IMR-90 (cell line): ENCODE measurements at regions not wholly inside any gene's neighbourhood (a gene's known extent, or its start where the extent isn't known, plus 50 kb on each side); places are given as distances from the start of the nearest gene placed in this dataset.

Source experiments
- ATAC-seq: fragments of 200-7000 bp; cut with Tn5 transposase; 2 replicates; pipeline ENCODE4 v1.9.1; 2020; ENCODE audit warnings: low read depth, mild to moderate bottlenecking, moderate library complexity
- BruUV-seq: library from RNA; stranded (reverse); fragments of 400-500 nt; replicated peaks from 2 replicates; lab custom pipeline; 2021; lab: Mats Ljungman, UMichigan
- CTCF ChIA-PET: fragments of 300-600 bp; formaldehyde crosslinking; extraction: SDS; loops from one replicate; lab custom pipeline; 2021; ENCODE audit warnings: antibody characterized with exemption; lab: Yijun Ruan, JAX
- POLR2A ChIA-PET: fragments of 300-600 bp; sonication (Branson Sonifier 250); formaldehyde crosslinking; loops from one replicate; lab custom pipeline; 2022; ENCODE audit warnings: antibody characterized with exemption; ENCODE audit not compliant: unreplicated experiment; lab: Charles Lee
- DNase-seq: peaks from one replicate; pipeline ENCODE4 v3.0.0; 2013
- H2AFZ ChIP-seq: replicated peaks from 2 replicates; pipeline ENCODE3; 2013; ENCODE audit warnings: low read length, mild to moderate bottlenecking; ENCODE audit not compliant: poor library complexity
- H2AK5ac ChIP-seq: 2 replicates; pipeline ENCODE4 v1.6.1; 2013; ENCODE audit warnings: low read depth, low read length, inconsistent platforms
- H2AK9ac ChIP-seq: replicated peaks from 2 replicates; pipeline ENCODE3; 2013; ENCODE audit warnings: mild to moderate bottlenecking, low read depth, low read length, moderate library complexity; ENCODE audit not compliant: poor library complexity
- H2BK120ac ChIP-seq: 2 replicates; pipeline ENCODE4 v1.6.1; 2013; ENCODE audit warnings: low read depth, low read length, inconsistent platforms
- H2BK15ac ChIP-seq: 3 replicates; pipeline ENCODE4 v1.6.1; 2013; ENCODE audit warnings: low read depth, low read length, inconsistent platforms
- H2BK20ac ChIP-seq: 2 replicates; pipeline ENCODE4 v1.6.1; 2013; ENCODE audit warnings: low read depth, mild to moderate bottlenecking, inconsistent platforms, low read length, moderate library complexity
- H2BK5ac ChIP-seq: 2 replicates; pipeline ENCODE4 v1.6.1; 2013; ENCODE audit warnings: mild to moderate bottlenecking, low read depth, low read length, inconsistent platforms; ENCODE audit not compliant: poor library complexity, severe bottlenecking
- H3K14ac ChIP-seq: replicated peaks from 2 replicates; pipeline ENCODE4 v1.6.1; 2013; ENCODE audit warnings: low read depth, low read length, inconsistent platforms
- H3K18ac ChIP-seq: 2 replicates; pipeline ENCODE4 v1.6.1; 2013; ENCODE audit warnings: low read depth, low read length, control low read depth
- H3K23ac ChIP-seq: 2 replicates; pipeline ENCODE4 v1.6.1; 2013; ENCODE audit warnings: low read depth, low read length, inconsistent platforms
- H3K27ac ChIP-seq: 2 replicates; pipeline ENCODE4 v1.5.1; 2013; ENCODE audit warnings: mild to moderate bottlenecking, control low read depth, low read length; ENCODE audit not compliant: insufficient read depth
- H3K27me3 ChIP-seq: 2 replicates; pipeline ENCODE4 v1.6.1; 2013; ENCODE audit warnings: low read length; ENCODE audit not compliant: control insufficient read depth, insufficient read depth
- H3K36me3 ChIP-seq: 2 replicates; pipeline ENCODE4 v1.6.1; 2013; ENCODE audit warnings: low read length, mixed read lengths; ENCODE audit not compliant: control insufficient read depth, insufficient read depth
- H3K4ac ChIP-seq: 2 replicates; pipeline ENCODE4 v1.6.1; 2013; ENCODE audit warnings: low read depth, low read length, inconsistent platforms
- H3K4me1 ChIP-seq: 2 replicates; pipeline ENCODE4 v1.6.1; 2013; ENCODE audit warnings: low read length, mixed read lengths; ENCODE audit not compliant: control insufficient read depth, insufficient read depth
- H3K4me2 ChIP-seq: 2 replicates; pipeline ENCODE4 v1.6.1; 2013; ENCODE audit warnings: low read depth, mild to moderate bottlenecking, control low read depth, low read length, moderate library complexity
- H3K4me3 ChIP-seq: 2 replicates; pipeline ENCODE4 v1.5.1; 2013; ENCODE audit warnings: low read depth, mild to moderate bottlenecking, control low read depth, low read length, moderate library complexity; ENCODE audit not compliant: insufficient read depth
- H3K56ac ChIP-seq: 2 replicates; pipeline ENCODE4 v1.6.1; 2013; ENCODE audit warnings: low read length, inconsistent platforms; ENCODE audit not compliant: insufficient read depth; ENCODE audit errors: extremely low read depth
- H3K79me1 ChIP-seq, 2 experiments: 2 replicates each; pipeline ENCODE4 v1.6.1; 2013; ENCODE audit warnings: low read length in 2 of 2, inconsistent platforms in 1 of 2, low read depth in 1 of 2
- H3K9ac ChIP-seq: 2 replicates; pipeline ENCODE4 v1.6.1; 2013; ENCODE audit warnings: low read depth, low read length, control low read depth
- H3K9me1 ChIP-seq: 2 replicates; pipeline ENCODE4 v1.6.1; 2013; ENCODE audit warnings: low read length, inconsistent platforms; ENCODE audit not compliant: insufficient read depth
- H3K9me3 ChIP-seq: 2 replicates; pipeline ENCODE4 v1.6.1; 2013; ENCODE audit warnings: low read length; ENCODE audit not compliant: control insufficient read depth, insufficient read depth
- H4K20me1 ChIP-seq: 2 replicates; pipeline ENCODE4 v1.6.1; 2013; ENCODE audit warnings: low read length, inconsistent platforms; ENCODE audit not compliant: insufficient read depth
- H4K5ac ChIP-seq: 2 replicates; pipeline ENCODE4 v1.6.1; 2013; ENCODE audit warnings: mild to moderate bottlenecking, low read depth, low read length, control low read depth
- H4K8ac ChIP-seq, 2 experiments: 2 replicates each; pipeline ENCODE4 v1.6.1; 2013; ENCODE audit warnings: low read depth in 2 of 2, low read length in 2 of 2, control low read depth in 1 of 2, inconsistent platforms in 1 of 2
- H4K91ac ChIP-seq: 2 replicates; pipeline ENCODE4 v1.6.1; 2013; ENCODE audit warnings: low read depth, low read length, inconsistent platforms; ENCODE audit not compliant: insufficient read depth
- NFE2L2 ChIP-seq: fragments of 150-350 bp; IDR thresholded peaks from 2 replicates; pipeline ENCODE4 v1.6.1; 2016; ENCODE audit warnings: low read depth, mild to moderate bottlenecking, low read length
- RFX5 ChIP-seq: IDR thresholded peaks from 2 replicates; pipeline ENCODE4 v1.8.0; 2012; ENCODE audit warnings: low read depth, mild to moderate bottlenecking, low read length, moderate library complexity
- WGBS, 2 experiments: methylation state at CpG; one replicate each; pipeline versions ENCODE4 v1.1.5 to v1.1.7; 2013; ENCODE audit warnings: missing lambda C conversion rate in 2 of 2; ENCODE audit not compliant: insufficient read length in 1 of 2; ENCODE audit errors: extremely low coverage in 2 of 2; 5-methylcytosine and 5-hydroxymethylcytosine counted together
- dilution Hi-C: fragments of 300-500 bp; cut with HindIII; formaldehyde crosslinking; loops from one replicate; pipeline ENCODE4 v1.14.3; 2018; ENCODE audit warnings: low sequenced_read_pairs; ENCODE audit not compliant: unreplicated experiment
- in situ Hi-C: fragments of 300-500 bp; cut with MboI; formaldehyde crosslinking; loops from 3 replicates; pipeline ENCODE4 v1.14.3; 2019; ENCODE audit warnings: low sequenced_read_pairs, inconsistent platforms, mixed read lengths
- intact Hi-C: fragments of 100-400 bp; cut with micrococcal nuclease; formaldehyde crosslinking; loops from 2 replicates; pipeline ENCODE4 v1.10.0; 2022

DNA sequence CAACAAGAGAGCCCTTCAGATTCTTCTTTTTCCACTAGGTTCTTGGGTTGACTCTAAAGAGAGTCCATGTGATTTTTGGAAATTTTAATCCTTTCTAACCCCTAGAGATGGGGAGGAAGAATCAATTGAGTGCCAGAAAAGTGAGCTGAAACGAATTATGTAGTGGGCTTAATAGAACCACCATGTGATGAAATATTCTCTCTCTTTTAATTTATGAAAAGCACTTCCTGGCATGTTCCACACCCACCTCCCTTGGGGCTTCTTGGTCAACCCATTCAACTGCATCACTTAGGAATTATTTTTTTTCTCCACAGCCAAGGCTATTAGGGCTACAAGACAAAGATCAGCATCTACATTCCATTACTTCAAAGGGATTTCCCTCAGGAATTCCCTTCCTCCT, 79.6 kb downstream of the ZC3H11B start:
- H3K79me1 ChIP-seq = no peaks in the 10 kb centered on the region
- TF ChIP-seq RFX5 (no peak), NFE2L2 (no peak)
- no peak overlapping the region for H2AK5ac ChIP-seq
- H2BK5ac ChIP-seq = no peak overlapping the region
- H2AK9ac ChIP-seq = no peak overlapping the region
- dilution Hi-C loops (no loop called here), in situ Hi-C loops (no loop called here), intact Hi-C loops (no loop called here)
- no peaks in the 10 kb centered on the region for H4K20me1 ChIP-seq
- no peaks in the 10 kb centered on the region; the same call in 1 of the 2 replicates for H3K27me3 ChIP-seq
- no peak overlapping the region for H3K4me3 ChIP-seq
- H3K18ac ChIP-seq = no peak overlapping the region
- POLR2A ChIA-PET = no interaction called here
- no peak overlapping the region for H4K8ac ChIP-seq
- CTCF ChIA-PET = no interaction called here
- no peaks in the 10 kb centered on the region for H3K36me3 ChIP-seq
- H3K4me2 ChIP-seq = no peak overlapping the region
- no peak overlapping the region for H3K23ac ChIP-seq
- H2BK120ac ChIP-seq = no peak overlapping the region
- H3K9me3 ChIP-seq = no peaks in the 10 kb centered on the region
- no peak overlapping the region for H2BK20ac ChIP-seq
- ATAC-seq = no peak
- no peaks in the 10 kb centered on the region for H3K4me1 ChIP-seq
- no peak for DNase-seq
- no peak overlapping the region for H3K56ac ChIP-seq
- no peak overlapping the region for H3K9ac ChIP-seq
- no peak overlapping the region for H4K91ac ChIP-seq
- no peak overlapping the region for H3K27ac ChIP-seq
- no peak overlapping the region for H2AFZ ChIP-seq
- no peak overlapping the region for H4K5ac ChIP-seq
- no peaks in the 10 kb centered on the region for H3K9me1 ChIP-seq
- no TSS peak for BruUV-seq
- no CpG with 5 or more reads among the region's 1 CpG for WGBS, 2 experiments
- no peak overlapping the region for H2BK15ac ChIP-seq
- no peak overlapping the region for H3K14ac ChIP-seq
- no peak overlapping the region for H3K4ac ChIP-seq
